Inflammatory macrophage (primary cell): ENCODE measurements at regions not wholly inside any gene's neighbourhood (a gene's known extent, or its start where the extent isn't known, plus 50 kb on each side); places are given as distances from the start of the nearest gene placed in this dataset.

ENCODE experiments used
- DNase-seq, 2 donors: peaks; one replicate each; pipeline ENCODE4 v3.0.0-alpha.2; 2020 to 2022

DNA sequence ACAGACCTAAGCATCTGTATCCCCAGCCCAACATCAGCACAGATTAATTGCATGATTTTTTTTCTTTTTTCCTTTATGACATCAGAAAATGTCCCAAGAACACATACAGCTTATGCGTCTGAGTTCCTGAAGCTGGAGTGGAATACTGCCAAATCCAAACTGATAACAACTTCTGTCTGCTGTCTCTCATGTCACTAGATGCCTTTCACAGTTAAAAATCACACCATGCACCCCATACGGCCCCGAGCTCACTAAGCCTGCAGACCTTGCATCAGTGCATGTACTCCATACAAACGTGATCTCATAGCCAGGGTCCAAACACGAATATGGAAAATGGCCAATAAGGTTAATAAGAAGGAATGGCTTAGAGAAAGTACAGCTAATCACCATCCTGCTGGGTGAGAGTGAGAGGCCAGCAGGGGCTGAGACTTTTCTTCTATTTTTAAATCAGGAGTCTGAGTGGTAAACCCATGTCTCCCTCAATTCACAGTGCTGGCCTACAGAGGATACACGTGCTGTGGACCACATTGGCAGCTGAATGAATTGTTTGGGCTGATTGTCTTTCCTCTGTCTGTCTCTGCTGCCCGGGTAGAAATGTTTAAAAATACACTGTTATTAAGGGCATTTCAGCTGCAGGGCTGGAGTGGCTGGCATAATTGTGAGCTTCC is 350.6 kb upstream of the RAG2 start:
- DNase-seq = no peak

DNA sequence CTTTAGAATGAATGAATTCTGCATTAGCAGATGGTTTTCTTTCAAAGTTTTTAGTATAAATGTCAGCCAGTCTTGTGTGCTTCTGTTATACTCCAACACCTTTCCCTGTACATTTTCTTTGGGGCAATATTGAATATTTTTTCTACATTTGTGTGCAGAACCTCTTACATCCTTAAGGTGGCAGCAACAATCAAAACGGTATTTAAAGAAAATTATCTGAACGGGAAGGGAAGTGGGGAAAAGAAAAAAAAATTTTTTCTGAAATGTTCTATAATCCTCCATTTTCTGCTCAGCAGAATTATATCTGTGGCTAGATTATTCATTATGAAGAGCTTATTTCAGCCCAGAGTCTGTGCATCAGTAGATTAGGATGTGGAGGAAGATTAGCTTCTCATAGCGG is 347.3 kb upstream of the RAG2 start:
- no peak for DNase-seq

DNA sequence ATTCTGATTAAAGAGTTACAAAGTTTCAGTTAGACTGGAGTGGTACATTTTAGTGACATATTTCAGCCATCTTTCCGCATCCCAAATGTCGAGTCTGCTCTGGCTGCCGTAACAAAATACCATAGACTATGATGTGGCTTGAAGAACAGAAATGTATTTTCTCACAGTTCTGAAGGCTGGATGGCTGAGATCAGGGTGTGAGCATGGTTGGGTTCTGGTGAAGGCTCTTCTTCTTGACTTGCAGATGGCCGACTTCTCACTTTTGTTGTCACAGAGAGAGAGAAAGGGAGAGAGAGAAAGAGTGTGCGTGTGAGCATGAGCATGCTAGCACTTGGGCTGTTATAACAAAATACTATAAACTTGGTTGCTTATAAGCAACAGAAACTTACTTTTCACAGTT is 335.4 kb upstream of the RAG2 start:
- DNase-seq = no peak

DNA sequence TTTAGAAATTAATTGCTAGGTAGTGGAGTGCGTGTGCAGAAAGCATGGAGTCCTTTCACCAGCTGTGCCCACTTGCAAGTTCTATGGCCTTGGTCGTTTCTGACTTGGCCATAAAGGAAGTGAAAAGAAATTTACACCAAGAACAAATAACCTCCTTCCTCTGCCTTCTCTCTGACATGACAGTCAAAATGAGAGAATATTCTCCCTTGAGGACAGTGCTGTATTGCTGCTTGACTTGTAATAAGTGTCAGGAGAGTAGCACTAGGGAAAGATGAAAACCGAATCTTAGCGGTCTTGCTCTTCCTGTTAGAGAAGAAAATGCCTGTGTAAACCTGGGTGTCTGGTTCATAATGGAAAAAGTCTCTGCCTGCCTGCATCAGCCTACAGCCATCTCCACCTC is 333.1 kb upstream of the RAG2 start:
- DNase-seq = no peak

DNA sequence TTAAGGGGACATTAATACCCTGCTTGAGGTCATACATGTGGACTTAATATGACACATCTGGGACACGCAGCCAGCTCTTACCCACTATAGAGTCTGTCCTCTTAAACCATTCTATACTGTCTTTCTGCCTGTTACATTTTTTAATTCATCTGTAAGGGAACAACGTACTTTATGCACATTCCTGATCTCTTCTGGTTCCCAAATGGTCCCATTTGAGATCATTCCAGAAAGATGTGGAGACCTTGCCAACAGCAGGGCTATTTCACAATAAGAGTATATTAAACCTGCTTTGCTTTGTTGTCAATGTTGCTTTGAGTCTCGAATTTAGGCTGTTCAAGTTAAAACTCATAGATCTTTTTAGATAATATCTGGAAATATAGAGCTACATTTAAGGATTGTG is 332.2 kb upstream of the RAG2 start:
- no peak for DNase-seq

DNA sequence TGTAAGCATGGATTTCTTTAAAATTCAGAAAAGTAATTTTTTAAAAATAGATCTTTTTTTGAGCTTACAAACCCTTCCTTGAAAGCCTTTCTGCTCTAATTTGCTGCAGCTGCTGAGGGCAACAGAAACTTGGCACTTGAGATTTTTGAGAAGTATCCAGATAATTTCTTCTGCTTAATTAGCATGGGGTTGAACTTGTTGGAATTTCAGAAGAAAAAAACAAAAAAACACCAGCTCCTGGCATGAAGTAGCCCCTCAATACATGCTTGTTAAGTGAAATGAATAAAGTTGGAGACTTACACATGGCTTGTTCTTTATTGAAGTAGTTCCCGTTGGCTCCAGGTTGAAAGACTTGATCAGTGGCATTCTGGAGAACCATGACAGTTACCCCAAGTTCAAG is 331.4 kb upstream of the RAG2 start:
- DNase-seq = no peak

DNA sequence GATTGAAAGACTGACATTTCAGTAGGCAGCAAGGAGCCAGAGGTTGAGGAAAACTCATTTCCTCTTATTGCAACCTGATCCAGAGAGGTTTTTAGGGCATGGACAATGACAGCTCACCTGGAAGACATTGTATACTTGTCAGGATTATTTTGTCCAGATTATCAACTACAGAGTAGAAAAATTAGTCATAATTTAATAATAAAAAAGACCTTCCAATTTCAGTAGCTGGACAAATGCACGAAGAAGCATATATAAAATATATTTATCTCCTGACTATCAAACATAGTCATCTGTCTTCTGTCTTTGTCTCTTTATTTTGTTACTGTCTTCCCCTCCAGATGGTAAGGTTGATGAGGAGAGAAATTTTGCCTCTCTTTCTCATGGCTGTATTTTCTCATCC is 330.6 kb upstream of the RAG2 start:
- no peak for DNase-seq

DNA sequence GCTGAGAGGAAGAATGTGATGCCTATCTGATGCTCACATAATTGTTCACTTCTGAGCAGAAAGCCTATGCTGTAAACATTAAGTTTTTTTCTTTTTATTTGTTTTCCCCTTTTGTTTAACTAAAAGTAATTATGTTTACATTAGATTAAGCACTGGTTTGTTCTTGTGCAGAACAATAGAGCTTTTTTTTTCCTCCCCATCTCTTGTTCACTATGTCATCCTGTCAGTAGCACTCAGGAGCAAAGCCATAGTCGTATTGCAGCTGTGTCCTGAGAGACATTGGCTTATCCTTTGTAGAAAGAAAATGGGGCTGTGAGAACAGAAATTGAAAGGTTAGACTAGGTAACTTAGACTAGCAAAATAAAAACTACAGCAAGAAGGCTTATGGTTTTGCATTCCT is 301.8 kb upstream of the RAG2 start:
- no peak for DNase-seq

DNA sequence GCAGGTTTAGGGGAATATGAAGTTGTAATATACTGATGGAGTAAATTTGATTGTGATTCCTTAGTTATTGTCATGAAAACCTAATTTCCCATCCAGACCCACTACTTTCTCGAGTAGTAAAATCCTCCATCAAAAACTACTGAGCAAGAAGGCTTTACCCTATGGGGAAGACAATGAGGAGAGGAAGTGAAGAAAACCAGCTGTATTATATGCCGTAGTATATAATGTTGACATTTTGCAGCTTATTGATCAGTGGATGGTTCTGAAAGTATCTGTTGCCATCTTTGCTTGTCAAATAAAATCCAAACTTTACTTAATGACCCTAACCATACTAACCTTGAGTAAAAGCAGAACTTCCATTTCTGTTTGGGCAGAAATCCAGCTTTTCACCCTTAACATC is 292.8 kb upstream of the RAG2 start:
- no peak for DNase-seq

DNA sequence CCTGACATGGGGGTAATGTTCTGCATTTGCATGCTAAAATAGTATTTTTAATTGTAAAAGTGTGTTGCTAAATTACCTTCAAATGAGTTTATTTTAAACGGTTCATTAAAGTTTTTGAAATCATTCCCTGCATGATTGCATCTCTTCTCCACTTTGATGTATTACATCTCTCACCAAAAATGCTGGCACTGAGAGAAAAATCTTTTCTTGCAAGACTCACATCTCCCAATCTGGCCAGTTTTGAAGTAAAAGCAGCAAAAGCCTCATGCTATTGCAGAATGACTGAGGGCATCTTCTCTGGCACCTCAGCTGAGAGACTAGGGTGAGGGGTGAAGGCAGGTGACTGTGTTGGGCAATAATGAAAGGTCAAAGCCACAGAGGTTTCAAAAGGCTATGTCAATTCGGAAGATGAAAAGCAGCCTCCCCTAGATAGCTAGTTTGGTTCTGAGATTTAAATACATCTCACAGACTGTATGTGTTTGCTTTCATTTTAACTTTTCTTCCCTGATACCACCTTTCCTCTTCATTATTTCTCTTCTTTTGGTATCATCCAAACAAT is 292.2 kb upstream of the RAG2 start:
- DNase-seq = no peak

DNA sequence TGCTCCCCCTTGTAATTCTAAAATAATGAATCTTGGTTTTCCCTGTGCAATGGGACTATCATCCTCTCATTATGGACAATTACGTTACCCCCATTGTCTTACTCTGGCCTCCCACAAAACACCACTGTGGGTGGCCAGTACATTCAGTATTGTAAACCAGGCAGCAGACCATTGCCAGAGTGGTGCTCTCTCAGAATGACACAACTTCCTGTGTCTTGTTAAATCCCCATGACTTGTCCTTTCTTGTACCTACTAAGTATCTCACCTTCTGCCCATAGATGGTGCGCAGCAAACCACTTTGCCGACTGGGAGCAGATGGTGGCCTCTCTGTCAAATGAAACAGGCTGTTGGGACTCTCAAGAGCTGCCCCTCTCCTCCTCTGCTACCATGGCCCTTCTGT is 287.1 kb upstream of the RAG2 start:
- DNase-seq = no peak

DNA sequence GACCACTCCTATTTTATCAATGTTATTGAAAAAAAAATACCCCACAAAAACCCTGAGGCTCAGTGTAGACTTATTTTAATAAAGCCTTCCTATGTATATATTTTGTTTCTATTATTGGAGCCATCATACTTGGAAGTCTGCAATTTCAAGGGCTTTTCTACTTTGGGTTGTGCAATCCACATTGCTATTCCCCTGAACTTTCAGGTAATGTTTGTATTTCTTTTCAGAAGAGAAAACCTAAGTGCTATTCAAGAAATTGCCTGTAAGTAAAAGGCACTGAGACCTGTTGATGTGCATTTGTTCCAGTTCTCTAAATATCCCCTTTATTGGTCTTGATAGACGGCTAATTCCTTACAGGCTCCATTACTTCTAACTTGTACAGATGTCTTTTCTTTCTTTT is 280.7 kb upstream of the RAG2 start:
- no peak for DNase-seq

DNA sequence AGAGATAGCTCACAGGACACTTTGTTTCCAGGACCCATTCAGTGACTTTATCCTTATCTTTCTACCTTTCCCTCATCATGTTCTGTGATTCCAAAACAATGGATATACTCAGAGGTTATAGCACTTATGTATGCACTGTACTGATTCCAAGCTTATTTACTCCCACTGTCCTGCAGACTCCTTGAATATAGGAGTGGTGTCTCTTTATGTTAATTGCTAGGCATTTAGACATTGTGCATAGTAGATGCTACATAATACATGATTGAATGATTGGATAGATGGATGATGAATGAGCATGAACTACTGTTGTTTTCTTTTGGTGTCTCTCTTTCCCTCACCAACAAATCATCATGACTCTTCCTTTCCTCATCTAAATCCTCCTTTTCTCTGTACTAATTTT is 279.1 kb upstream of the RAG2 start:
- DNase-seq = no peak

DNA sequence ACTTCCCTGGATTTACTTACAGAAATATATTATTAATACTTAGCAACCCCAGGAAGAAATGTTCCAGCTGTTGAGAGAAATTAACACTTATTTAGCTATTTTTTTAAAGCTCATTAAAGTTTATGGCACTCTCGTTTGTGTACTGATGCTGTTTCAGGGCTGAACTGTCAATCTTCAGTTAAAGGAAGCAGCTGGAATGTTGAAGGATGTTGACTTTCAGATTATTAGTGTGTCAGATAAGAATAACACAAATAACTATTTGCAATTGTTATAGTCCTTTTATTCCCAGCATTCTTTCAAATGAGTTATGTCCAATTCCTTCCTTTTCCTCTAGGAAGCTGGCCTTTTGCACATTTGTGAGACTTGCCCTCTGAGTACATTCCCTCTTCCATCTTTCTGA is 278.2 kb upstream of the RAG2 start:
- DNase-seq = no peak

DNA sequence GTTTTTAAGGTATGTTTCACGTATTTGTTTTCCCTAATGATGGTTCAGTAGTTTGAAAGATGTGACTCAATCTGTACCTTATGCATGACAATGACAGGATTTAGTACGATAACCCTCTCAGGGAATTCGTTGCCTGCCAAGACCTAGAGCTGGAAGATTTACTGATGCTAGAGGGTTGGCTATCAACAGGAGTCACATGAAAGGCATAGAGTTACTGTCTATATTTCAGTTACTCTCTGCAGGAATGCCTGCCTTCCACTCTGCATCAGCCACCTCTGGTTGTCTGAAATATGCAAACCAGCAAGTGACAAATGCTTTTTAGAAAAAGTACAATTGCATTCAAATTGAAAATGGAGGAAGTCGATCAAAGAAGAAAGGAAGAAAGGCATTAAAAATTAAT is 276.3 kb upstream of the RAG2 start:
- DNase-seq = no peak

DNA sequence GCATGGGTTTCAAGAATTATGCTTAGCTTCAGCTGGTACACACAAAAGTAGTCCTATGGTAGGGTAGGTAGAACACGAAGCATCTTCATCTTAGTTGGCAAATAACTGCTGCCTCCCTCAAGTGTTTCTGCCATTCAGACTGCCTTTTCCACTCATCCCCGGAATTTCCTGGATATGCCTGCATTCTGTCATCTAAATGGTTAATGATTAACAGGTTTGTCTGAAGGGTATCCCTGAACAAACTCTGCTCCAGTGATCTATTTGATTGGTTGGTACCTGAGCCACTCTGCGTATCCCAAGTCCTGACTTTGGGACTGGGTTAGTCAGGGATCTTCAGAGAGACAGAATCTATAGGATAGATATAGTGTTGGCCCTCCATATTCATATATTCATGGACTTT is 272.3 kb upstream of the RAG2 start:
- no peak for DNase-seq

DNA sequence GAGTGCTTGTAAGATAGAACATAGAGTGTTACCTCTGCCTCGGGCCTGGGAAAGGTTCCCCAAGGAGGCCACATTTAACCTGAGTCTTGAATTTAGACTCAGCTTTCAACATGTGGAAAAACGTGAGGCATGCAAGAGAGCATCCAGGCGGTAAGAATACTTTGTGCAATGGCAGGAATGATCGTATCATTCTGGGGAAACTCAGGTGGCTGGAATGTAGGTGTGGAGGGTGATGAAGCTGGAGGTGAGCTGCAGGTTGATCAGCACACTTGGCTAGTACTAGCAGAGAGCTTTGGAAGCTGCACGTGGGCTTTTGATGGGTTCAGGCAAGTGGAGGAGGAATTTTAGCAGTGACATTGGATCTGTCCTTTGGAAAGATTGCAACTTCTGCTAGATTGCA is 270.3 kb upstream of the RAG2 start:
- DNase-seq = no peak

DNA sequence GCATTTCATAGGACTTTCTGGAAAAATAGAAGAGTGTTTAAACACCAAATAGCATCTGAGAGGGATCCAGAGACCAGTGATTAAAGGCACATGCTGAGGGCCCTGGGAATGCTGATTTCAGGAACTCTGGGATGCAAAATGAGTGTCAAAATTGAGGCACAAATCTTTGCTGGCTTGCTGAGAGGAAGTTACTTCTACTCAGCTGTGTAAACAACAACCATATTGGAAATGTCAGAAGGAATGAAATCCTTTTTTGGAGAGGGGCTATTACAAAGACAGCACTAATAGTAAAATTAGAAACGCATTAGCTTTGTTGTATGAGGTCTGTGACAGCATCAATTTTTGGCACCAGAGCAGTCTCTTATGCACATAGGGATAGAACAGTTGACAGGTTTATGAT is 267.8 kb upstream of the RAG2 start:
- DNase-seq = no peak

DNA sequence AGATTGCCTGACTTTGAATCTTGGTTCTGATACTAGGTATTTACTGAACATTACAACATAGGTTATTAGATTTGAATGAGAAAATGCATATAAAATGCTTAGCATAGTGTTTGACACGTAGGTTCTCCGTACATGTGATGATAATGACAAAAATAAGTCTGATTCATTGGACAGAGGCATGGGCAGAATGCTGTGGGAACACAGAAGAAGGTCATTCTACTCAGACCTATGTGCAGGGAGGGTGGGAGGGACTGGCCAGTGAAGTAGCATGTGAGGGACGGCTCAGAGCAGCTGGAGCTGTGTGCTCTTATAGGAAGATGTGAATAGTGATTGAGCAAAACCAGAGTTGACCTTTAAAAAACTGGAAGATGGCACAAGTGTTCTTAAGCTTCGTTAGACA is 256.8 kb upstream of the RAG2 start:
- DNase-seq = no peak

DNA sequence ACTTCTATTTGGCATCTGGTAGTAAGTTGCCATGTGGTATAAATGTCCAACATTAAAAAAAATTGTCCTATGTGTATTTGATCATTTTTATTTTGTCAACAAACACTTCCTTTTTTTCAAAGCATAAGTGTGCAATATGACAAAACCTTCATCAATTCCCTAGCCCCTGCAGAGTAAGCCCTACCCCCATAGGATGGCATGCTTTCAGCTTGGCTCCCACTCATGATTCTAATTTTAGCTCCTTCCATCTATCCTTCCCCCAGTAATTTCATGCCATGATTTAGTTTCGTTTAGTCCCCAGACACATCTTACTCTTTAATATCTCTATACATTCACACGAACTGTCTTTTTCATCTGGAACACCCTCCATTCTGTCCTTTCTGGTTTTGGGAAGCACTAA is 250.6 kb upstream of the RAG2 start:
- DNase-seq = no peak

DNA sequence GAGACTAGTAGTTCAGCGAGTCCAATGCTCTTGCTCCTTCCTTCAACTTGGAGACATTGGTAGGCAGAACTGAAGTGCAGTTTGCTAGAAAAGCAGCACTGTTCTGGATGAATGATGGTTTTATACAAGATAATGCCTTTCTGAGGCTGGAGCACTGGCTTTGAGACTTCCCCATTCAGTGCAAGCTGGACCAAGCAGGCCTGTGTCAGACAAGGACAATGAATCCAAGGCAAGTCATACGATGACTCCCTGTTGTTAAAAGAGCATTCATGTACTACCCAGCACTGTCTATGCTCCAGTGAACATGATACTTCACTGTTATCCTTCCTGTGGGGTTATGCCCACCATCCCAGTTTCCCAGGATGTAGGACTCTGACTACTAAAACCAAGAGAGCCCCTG is 242.3 kb upstream of the RAG2 start:
- no peak for DNase-seq

DNA sequence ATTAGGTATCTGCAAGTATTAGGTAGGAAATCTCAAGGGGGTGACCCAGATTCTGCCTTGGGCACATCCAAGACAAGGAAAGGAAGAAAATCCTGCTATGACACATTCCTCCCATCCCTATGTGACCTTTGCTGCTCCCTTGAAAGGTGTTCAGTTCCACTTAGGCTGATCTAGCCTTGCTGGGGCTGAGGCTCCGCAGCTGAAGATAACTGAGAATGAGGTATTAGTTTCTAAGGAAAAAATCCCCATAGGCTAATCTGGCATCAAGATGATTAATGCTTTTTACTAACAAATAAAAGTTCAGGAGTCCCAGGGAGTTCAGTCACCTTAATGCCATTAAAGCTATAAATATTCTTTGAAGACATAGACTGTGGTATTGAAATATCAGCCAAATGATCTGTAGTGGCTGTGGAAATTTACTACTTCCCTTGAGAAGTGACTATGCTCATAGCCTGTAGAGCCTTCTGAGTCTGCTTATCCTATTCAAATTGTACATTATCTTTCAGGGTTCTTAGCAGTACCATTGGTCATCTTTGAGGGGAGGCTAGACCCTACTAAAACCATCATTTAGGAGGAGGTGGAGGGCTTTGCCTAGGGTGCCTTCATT is 239.9 kb upstream of the RAG2 start:
- DNase-seq = no peak

DNA sequence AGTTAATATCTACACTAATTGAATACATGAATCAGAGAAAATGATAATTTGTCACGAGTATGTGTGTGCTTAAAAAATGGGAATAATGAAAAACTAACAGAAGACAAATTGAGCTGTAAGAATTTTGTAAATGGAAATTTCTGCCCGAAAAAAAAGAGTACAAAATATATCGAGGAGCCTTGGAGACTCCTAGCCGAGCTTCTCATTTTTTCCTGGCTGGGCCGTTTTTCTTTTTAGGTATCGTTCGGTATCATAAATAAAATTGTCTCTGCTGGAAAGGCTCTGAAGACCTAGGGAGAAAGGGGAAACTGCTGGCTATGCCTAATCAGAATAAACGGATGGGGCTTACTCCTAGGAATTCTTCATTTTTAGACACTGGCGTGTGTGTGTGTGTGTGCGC is 227.2 kb upstream of the RAG2 start:
- DNase-seq = no peak

DNA sequence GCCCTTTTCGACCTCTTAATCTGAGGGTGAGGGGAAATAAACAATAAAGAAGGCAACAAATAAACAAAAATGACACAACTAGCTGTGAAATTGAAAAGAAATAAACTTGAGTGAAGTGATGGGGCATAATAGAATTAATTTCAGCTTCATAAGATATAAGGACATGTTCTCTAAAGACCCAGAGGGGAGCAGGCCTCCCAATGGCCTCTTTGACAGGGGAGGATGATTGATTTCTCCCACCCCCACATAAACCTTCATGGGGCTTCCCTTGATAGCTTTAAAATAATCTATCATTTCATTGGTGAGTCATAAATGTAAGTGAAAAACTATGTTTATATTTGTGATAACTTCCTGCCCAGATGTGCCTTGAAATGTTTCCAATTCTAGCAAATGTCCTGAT is 226.3 kb upstream of the RAG2 start:
- DNase-seq = no peak

DNA sequence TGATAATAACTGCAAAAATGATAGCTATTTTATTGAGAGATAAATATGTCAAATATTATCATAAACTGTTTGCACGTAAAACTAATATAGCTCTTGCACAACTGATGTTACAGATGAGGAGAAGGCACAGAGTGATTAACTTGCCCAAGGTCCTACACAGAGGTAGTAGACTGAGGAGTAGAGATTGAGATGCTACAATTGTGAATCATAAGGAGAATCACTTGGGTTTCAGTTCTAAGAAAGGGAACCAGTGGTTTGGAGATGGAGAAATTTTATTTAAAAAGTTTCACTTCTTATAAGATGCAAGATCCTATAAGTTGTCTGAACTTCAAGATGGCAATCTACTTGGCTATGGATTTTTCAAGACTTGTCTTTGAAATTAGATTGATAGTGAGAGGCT is 224.8 kb upstream of the RAG2 start:
- no peak for DNase-seq
